K562 (cell line): ENCODE measurements at regions not wholly inside any gene's neighbourhood (a gene's known extent, or its start where the extent isn't known, plus 50 kb on each side); places are given as distances from the start of the nearest gene placed in this dataset.

Source experiments
- C11orf30 ChIP-seq: fragments of 450-650 bp; IDR thresholded peaks from 2 replicates; pipeline ENCODE4 v1.6.1; 2016; ENCODE audit warnings: low read depth, mild to moderate bottlenecking
- HMG20B ChIP-seq: fragments of 250-450 bp; sonication (Bioruptor Pico); IDR thresholded peaks from 2 replicates; pipeline ENCODE4 v1.5.0; 2021; ENCODE audit warnings: mild to moderate bottlenecking
- SREBF1 ChIP-seq: fragments of 150-350 bp; IDR thresholded peaks from 2 replicates; pipeline ENCODE4 v1.6.1; 2014; ENCODE audit warnings: antibody characterized with exemption, low read depth, low read length, borderline replicate concordance
- TF ChIP-seq, protein P1 (sequence below): sonication (generic); formaldehyde crosslinking; IDR thresholded peaks from 2 replicates; pipeline ENCODE4 v1.8.0; 2023; ENCODE audit warnings: missing genetic modification reagents, mild to moderate bottlenecking, borderline replicate concordance

DNA sequence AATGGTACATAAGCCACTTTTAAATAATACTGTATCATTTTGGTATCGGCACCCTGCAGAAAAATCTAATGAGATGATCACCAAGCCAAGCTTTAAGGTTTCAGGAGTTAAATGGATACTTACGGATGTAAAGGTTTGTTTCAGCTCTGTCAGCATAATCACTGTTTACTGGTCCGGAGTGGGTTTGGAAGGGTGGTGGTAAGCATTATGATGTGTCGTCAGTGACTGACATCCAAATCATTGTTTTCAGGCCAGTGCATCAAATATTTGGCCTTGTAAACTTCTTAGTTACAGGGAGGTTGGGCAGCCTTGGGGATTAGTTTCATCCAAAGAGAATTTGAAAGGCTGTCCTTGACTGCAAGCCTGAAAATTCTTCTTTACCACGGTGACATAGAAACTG is 50.0 kb upstream of the ATL2 start (continued):
- TF ChIP-seq, protein P1, sequence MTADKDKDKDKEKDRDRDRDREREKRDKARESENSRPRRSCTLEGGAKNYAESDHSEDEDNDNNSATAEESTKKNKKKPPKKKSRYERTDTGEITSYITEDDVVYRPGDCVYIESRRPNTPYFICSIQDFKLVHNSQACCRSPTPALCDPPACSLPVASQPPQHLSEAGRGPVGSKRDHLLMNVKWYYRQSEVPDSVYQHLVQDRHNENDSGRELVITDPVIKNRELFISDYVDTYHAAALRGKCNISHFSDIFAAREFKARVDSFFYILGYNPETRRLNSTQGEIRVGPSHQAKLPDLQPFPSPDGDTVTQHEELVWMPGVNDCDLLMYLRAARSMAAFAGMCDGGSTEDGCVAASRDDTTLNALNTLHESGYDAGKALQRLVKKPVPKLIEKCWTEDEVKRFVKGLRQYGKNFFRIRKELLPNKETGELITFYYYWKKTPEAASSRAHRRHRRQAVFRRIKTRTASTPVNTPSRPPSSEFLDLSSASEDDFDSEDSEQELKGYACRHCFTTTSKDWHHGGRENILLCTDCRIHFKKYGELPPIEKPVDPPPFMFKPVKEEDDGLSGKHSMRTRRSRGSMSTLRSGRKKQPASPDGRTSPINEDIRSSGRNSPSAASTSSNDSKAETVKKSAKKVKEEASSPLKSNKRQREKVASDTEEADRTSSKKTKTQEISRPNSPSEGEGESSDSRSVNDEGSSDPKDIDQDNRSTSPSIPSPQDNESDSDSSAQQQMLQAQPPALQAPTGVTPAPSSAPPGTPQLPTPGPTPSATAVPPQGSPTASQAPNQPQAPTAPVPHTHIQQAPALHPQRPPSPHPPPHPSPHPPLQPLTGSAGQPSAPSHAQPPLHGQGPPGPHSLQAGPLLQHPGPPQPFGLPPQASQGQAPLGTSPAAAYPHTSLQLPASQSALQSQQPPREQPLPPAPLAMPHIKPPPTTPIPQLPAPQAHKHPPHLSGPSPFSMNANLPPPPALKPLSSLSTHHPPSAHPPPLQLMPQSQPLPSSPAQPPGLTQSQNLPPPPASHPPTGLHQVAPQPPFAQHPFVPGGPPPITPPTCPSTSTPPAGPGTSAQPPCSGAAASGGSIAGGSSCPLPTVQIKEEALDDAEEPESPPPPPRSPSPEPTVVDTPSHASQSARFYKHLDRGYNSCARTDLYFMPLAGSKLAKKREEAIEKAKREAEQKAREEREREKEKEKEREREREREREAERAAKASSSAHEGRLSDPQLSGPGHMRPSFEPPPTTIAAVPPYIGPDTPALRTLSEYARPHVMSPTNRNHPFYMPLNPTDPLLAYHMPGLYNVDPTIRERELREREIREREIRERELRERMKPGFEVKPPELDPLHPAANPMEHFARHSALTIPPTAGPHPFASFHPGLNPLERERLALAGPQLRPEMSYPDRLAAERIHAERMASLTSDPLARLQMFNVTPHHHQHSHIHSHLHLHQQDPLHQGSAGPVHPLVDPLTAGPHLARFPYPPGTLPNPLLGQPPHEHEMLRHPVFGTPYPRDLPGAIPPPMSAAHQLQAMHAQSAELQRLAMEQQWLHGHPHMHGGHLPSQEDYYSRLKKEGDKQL (CRISPR knock-in tag), result no peak
- TF ChIP-seq SREBF1, result no peak
- no peak for TF ChIP-seq HMG20B (CRISPR knock-in tag)
- TF ChIP-seq C11orf30, result peak; percentile 49
